IPS DF 6.9 (cell line): ENCODE measurements at regions not wholly inside any gene's neighbourhood (a gene's known extent, or its start where the extent isn't known, plus 50 kb on each side); places are given as distances from the start of the nearest gene placed in this dataset.
"Not testable (repeated sequence)": the region's sequence is repeated elsewhere in the genome, so short reads cannot be mapped to it uniquely, and the experiment has no call there.

Experiments used
- DNase-seq: peaks from one replicate; pipeline ENCODE4 v3.0.0-alpha.2; 2013; ENCODE audit warnings: low read depth, low spot score
- H3K27ac ChIP-seq: one replicate; pipeline ENCODE4 v1.5.1; 2013; ENCODE audit warnings: low read length, control low read depth
- H3K27me3 ChIP-seq: 2 replicates; pipeline ENCODE4 v1.6.1; 2013; ENCODE audit warnings: mild to moderate bottlenecking, low read length; ENCODE audit not compliant: control insufficient read depth, insufficient read depth
- H3K36me3 ChIP-seq: 2 replicates; pipeline ENCODE4 v1.6.1; 2013; ENCODE audit warnings: low read length; ENCODE audit not compliant: control insufficient read depth, insufficient read depth
- H3K4me1 ChIP-seq: 2 replicates; pipeline ENCODE4 v1.6.1; 2013; ENCODE audit warnings: low read length; ENCODE audit not compliant: control insufficient read depth, insufficient read depth
- H3K4me3 ChIP-seq: 2 replicates; pipeline ENCODE4 v1.5.1; 2013; ENCODE audit warnings: mild to moderate bottlenecking, low read length
- H3K9me3 ChIP-seq: 2 replicates; pipeline ENCODE4 v1.6.1; 2013; ENCODE audit warnings: low read length, inconsistent platforms; ENCODE audit not compliant: control insufficient read depth, insufficient read depth
- WGBS: extraction: QIAGEN DNeasy Blood & Tissue Kit; methylation state at CpG from one replicate; pipeline ENCODE4 v1.1.7; 2013; ENCODE audit warnings: mixed read lengths, missing lambda C conversion rate; ENCODE audit not compliant: insufficient read length, insufficient coverage; 5-methylcytosine and 5-hydroxymethylcytosine counted together

- Histone ChIP-seq H3K27ac (no peak overlapping the region), H3K4me1 (no peaks in the 10 kb centered on the region), H3K4me3 (no peak overlapping the region), H3K36me3 (no peaks in the 10 kb centered on the region), H3K9me3 (no peaks in the 10 kb centered on the region), H3K27me3 (no peaks in the 10 kb centered on the region)
- no peak for DNase-seq
- whole genome bisulfite sequencing = no CpG with 5 or more reads among the region's 5 CpGs
These were observed 51.5 kb upstream of the ITGB1 start for GRCh38 chr10:33009244-33010131.

GRCh38 chr10:33008499-33009243, 50.6 kb upstream of the ITGB1 start:
- Histone ChIP-seq H3K9me3 (no peaks in the 10 kb centered on the region), H3K4me1 (no peaks in the 10 kb centered on the region), H3K4me3 (no peak overlapping the region), H3K27ac (no peak overlapping the region), H3K27me3 (no peaks in the 10 kb centered on the region), H3K36me3 (no peaks in the 10 kb centered on the region)
- WGBS = no CpG with 5 or more reads among the region's 9 CpGs
- peak; percentile 77 for DNase-seq

- H3K4me3 ChIP-seq, H3K4me1 ChIP-seq, H3K9me3 ChIP-seq, H3K36me3 ChIP-seq, H3K27ac ChIP-seq, H3K27me3 ChIP-seq, DNase-seq: not testable (repeated sequence)
- WGBS = no CpG with 5 or more reads among the region's 9 CpGs
These were observed 49.8 kb upstream of the ITGB1 start for GRCh38 chr10:33007731-33008381.
